Small intestine (tissue), 7 donors: ENCODE measurements at regions not wholly inside any gene's neighbourhood (a gene's known extent, or its start where the extent isn't known, plus 50 kb on each side); places are given as distances from the start of the nearest gene placed in this dataset.

Experiments used
- DNase-seq, 2 donors: peaks; one replicate each; pipeline versions ENCODE4 v3.0.0 to v3.0.0-alpha.2; 2013
- FAIRE-seq: peaks from 2 replicates; lab custom pipeline; 2012; peaks lifted over from hg19 to GRCh38; lab: Jason Lieb, UNC
- H3K27ac ChIP-seq, 3 donors: one replicate each; pipeline ENCODE4 v1.5.1; 2013; ENCODE audit warnings: low read length in 2 of 3, mild to moderate bottlenecking in 2 of 3, control low read depth in 1 of 3, inconsistent platforms in 1 of 3, low read depth in 1 of 3, moderate library complexity in 1 of 3
- H3K27me3 ChIP-seq, 3 donors: one replicate each; pipeline ENCODE4 v1.6.1; 2013; ENCODE audit warnings: low read length in 3 of 3, inconsistent platforms in 1 of 3; ENCODE audit not compliant: control insufficient read depth in 3 of 3, insufficient read depth in 3 of 3
- H3K36me3 ChIP-seq, 3 donors: one replicate each; pipeline ENCODE4 v1.6.1; 2013; ENCODE audit warnings: low read length in 3 of 3, inconsistent platforms in 1 of 3, low read depth in 1 of 3, mild to moderate bottlenecking in 1 of 3, moderate library complexity in 1 of 3; ENCODE audit not compliant: control insufficient read depth in 3 of 3, insufficient read depth in 2 of 3
- H3K4me1 ChIP-seq, 3 donors: one replicate each; pipeline ENCODE4 v1.6.1; 2013; ENCODE audit warnings: low read length in 2 of 3, inconsistent platforms in 1 of 3, low read depth in 1 of 3, mild to moderate bottlenecking in 1 of 3, moderate library complexity in 1 of 3; ENCODE audit not compliant: control insufficient read depth in 3 of 3, insufficient read depth in 2 of 3
- H3K4me3 ChIP-seq, 3 donors: one replicate each; pipeline ENCODE4 v1.5.1; 2013; ENCODE audit warnings: low read length in 3 of 3, control low read depth in 1 of 3, inconsistent platforms in 1 of 3, low read depth in 1 of 3, mild to moderate bottlenecking in 1 of 3, moderate library complexity in 1 of 3
- H3K9me3 ChIP-seq, 2 donors: one replicate each; pipeline ENCODE4 v1.6.1; 2013; ENCODE audit warnings: low read depth in 1 of 2, low read length in 1 of 2; ENCODE audit not compliant: control insufficient read depth in 2 of 2, insufficient read depth in 1 of 2
- WGBS, 3 donors: extraction: QIAGEN DNeasy Blood & Tissue Kit; methylation state at CpG; one replicate each; pipeline ENCODE4 v1.1.7; 2013; 5-methylcytosine and 5-hydroxymethylcytosine counted together
- donor health status: healthy with polysubstance abuse.
- donor health status: control.
- donor health status: control.
- donor health status: Bipolar disorder and iron deficiency.
- donor health status: healthy.

- no peak for DNase-seq
- WGBS, 3 donors, result 84 to 94% (median 92%) methylated on average over 1 of the region's 1 CpG
- Histone ChIP-seq H3K4me1 (no peaks in the 10 kb centered on the region), H3K4me3 (no peak overlapping the region), H3K36me3 (peaks cover 0 to 2% (median 0%) of the 10 kb centered on the region in 3 donors), H3K27me3 (no peaks in the 10 kb centered on the region), H3K27ac (no peak overlapping the region), H3K9me3 (peaks cover 0 to 12% of the 10 kb centered on the region in 2 donors)
- no peak for FAIRE-seq
Measured at GRCh38 chr4:4595252-4595651, 53.4 kb upstream of the STX18 start.

GRCh38 chr4:4594285-4594920, 52.6 kb upstream of the STX18 start:
- H3K27me3 ChIP-seq, result no peaks in the 10 kb centered on the region
- WGBS, 3 donors, result 82 to 88% (median 86%) methylated on average over 6 of the region's 6 CpGs
- FAIRE-seq (no peak), DNase-seq (no peak)
- peaks cover 0 to 12% of the 10 kb centered on the region in 2 donors for H3K9me3 ChIP-seq
- no peak overlapping the region for H3K4me3 ChIP-seq
- H3K4me1 ChIP-seq, result no peaks in the 10 kb centered on the region
- no peak overlapping the region for H3K27ac ChIP-seq
- H3K36me3 ChIP-seq, result peaks cover 0 to 2% (median 0%) of the 10 kb centered on the region in 3 donors

GRCh38 chr4:4593596-4594284, 51.9 kb upstream of the STX18 start:
- Histone ChIP-seq H3K4me3 (no peak overlapping the region), H3K27me3 (no peaks in the 10 kb centered on the region), H3K27ac (no peak overlapping the region), H3K4me1 (no peaks in the 10 kb centered on the region), H3K9me3 (peaks cover 0 to 12% of the 10 kb centered on the region in 2 donors), H3K36me3 (peaks cover 0 to 2% (median 0%) of the 10 kb centered on the region in 3 donors)
- DNase-seq (no peak), FAIRE-seq (no peak)
- 89 to 95% (median 90%) methylated on average over 11 of the region's 11 CpGs for WGBS, 3 donors

GRCh38 chr4:4592414-4592813, 50.6 kb upstream of the STX18 start:
- H3K4me3 ChIP-seq, result no peak overlapping the region
- WGBS, 3 donors, result 54 to 79% (median 74%) methylated on average over 4 of the region's 4 CpGs
- no peak for FAIRE-seq

More at GRCh38 chr4:4592414-4592813, 50.6 kb upstream of the STX18 start:
- no peaks in the 10 kb centered on the region for H3K27me3 ChIP-seq
- DNase-seq, result no peak
- peaks cover 0 to 12% of the 10 kb centered on the region in 2 donors for H3K9me3 ChIP-seq
- H3K36me3 ChIP-seq, result peaks cover 0 to 2% (median 0%) of the 10 kb centered on the region in 3 donors
- H3K27ac ChIP-seq, result no peak overlapping the region
- H3K4me1 ChIP-seq, result no peaks in the 10 kb centered on the region
